HCT116 (cell line): ENCODE measurements at regions not wholly inside any gene's neighbourhood (a gene's known extent, or its start where the extent isn't known, plus 50 kb on each side); places are given as distances from the start of the nearest gene placed in this dataset.

Source experiments
- ATAC-seq: fragments of 200-7000 bp; cut with Tn5 transposase; 2 replicates; pipeline ENCODE4 v1.9.1; 2020; ENCODE audit warnings: mild to moderate bottlenecking, moderate library complexity
- BruUV-seq: library from RNA; stranded (reverse); fragments of 400-500 nt; replicated peaks from 2 replicates; lab custom pipeline; 2021; lab: Mats Ljungman, UMichigan
- CTCF ChIA-PET: fragments of 300-600 bp; sonication (Branson Sonifier 250); formaldehyde crosslinking; loops from one replicate; lab custom pipeline; 2021; ENCODE audit warnings: antibody characterized with exemption; lab: Charles Lee
- POLR2A ChIA-PET: fragments of 300-600, 350-600 bp; sonication (Branson Sonifier 250); formaldehyde crosslinking; loops from one replicate; lab custom pipeline; 2021; ENCODE audit warnings: antibody characterized with exemption; lab: Charles Lee
- RAD21 ChIA-PET, 2 experiments: fragments of 300-600 bp; sonication (Branson Sonifier 250); formaldehyde crosslinking; loops; one replicate each; lab custom pipeline; 2023; ENCODE audit warnings: low total read pairs in 2 of 2; ENCODE audit not compliant: uncharacterized antibody in 2 of 2, unreplicated experiment in 2 of 2, low non-redundant PET in 1 of 2; lab: Charles Lee
- DNase-seq: peaks from one replicate; pipeline ENCODE4 v3.0.0-alpha.2; 2010; ENCODE audit warnings: low read depth, low spot score
- H2AFZ ChIP-seq: fragments of 200-600 bp; shearing (Covaris generic), sonication (generic); 2 replicates; pipeline ENCODE4 v1.6.1; 2017; ENCODE audit warnings: low read depth, mixed run types, mixed read lengths, antibody characterized with exemption, low read length; ENCODE audit not compliant: poor library complexity, severe bottlenecking
- H3K27ac ChIP-seq: 2 replicates; pipeline ENCODE4 v1.5.1; 2012; ENCODE audit warnings: low read depth, low read length
- H3K27me3 ChIP-seq: fragments of 200-600 bp; sonication (generic); 2 replicates; pipeline ENCODE4 v1.6.1; 2016; ENCODE audit warnings: mixed run types, low read length, mixed read lengths; ENCODE audit not compliant: insufficient read depth
- H3K36me3 ChIP-seq, 2 experiments: fragments of 200-500 bp in 1 of 2; fragments of 200-600 bp in 1 of 2; sonication (Bioruptor generic) in 1 of 2; sonication (generic) in 1 of 2; 2 replicates each; pipeline versions ENCODE4 v1.5.1 to v1.6.1; 2014 to 2016; ENCODE audit warnings: low read length in 2 of 2, inconsistent platforms in 1 of 2, mixed read lengths in 1 of 2, mixed run types in 1 of 2; ENCODE audit not compliant: insufficient read depth in 2 of 2, control insufficient read depth in 1 of 2
- H3K4me1 ChIP-seq, 2 experiments: fragments of 200-600 bp in 1 of 2; sonication (generic) in 1 of 2; 2 replicates each; pipeline versions ENCODE4 v1.5.1 to v1.6.1; 2012 to 2017; ENCODE audit warnings: low read length in 2 of 2, inconsistent platforms in 1 of 2, mild to moderate bottlenecking in 1 of 2, mixed read lengths in 1 of 2, mixed run types in 1 of 2, moderate library complexity in 1 of 2; ENCODE audit not compliant: insufficient read depth in 2 of 2, control insufficient read depth in 1 of 2
- H3K4me2 ChIP-seq: fragments of 200-600 bp; sonication (generic); 2 replicates; pipeline ENCODE4 v1.6.1; 2017; ENCODE audit warnings: mixed run types, low read length, mixed read lengths
- H3K4me3 ChIP-seq, 2 experiments: fragments of 200-600 bp in 1 of 2; sonication (generic) in 1 of 2; replicated peaks in 1 of 2; 2 replicates each; pipeline ENCODE4 v1.5.1; 2011 to 2016; ENCODE audit warnings: low read length in 2 of 2, control low read depth in 1 of 2, low read depth in 1 of 2, mild to moderate bottlenecking in 1 of 2, mixed read lengths in 1 of 2, mixed run types in 1 of 2
- H3K79me2 ChIP-seq: fragments of 200-600 bp; sonication (generic); 2 replicates; pipeline ENCODE4 v1.6.1; 2017; ENCODE audit warnings: mild to moderate bottlenecking, mixed run types, low read length, moderate library complexity, mixed read lengths; ENCODE audit not compliant: insufficient read depth
- H3K9ac ChIP-seq: fragments of 200-600 bp; sonication (generic); 2 replicates; pipeline ENCODE4 v1.6.1; 2016; ENCODE audit warnings: low read length, mixed read lengths
- H3K9me2 ChIP-seq: fragments of 200-600 bp; sonication (generic), shearing (Covaris generic); 2 replicates; pipeline ENCODE4 v1.6.1; 2017; ENCODE audit warnings: mixed run types, mild to moderate bottlenecking, moderate library complexity; ENCODE audit not compliant: insufficient read depth
- H3K9me3 ChIP-seq, 2 experiments: fragments of 200-500 bp in 1 of 2; fragments of 200-600 bp in 1 of 2; sonication (Bioruptor generic) in 1 of 2; sonication (generic) in 1 of 2; 2 replicates each; pipeline ENCODE4 v1.6.1; 2014 to 2017; ENCODE audit warnings: low read length in 2 of 2, mixed read lengths in 2 of 2, inconsistent platforms in 1 of 2, low read depth in 1 of 2, mild to moderate bottlenecking in 1 of 2, mixed run types in 1 of 2, moderate library complexity in 1 of 2; ENCODE audit not compliant: control insufficient read depth in 1 of 2, insufficient read depth in 1 of 2
- H4K20me1 ChIP-seq: fragments of 200-600 bp; sonication (generic), shearing (Covaris generic); 2 replicates; pipeline ENCODE4 v1.6.1; 2017; ENCODE audit warnings: mixed run types, mild to moderate bottlenecking, moderate library complexity; ENCODE audit not compliant: insufficient read depth
- CBX3 ChIP-seq: IDR thresholded peaks from 2 replicates; pipeline ENCODE4 v1.6.1; 2012; ENCODE audit warnings: low read depth
- CEBPB ChIP-seq: IDR thresholded peaks from 2 replicates; pipeline ENCODE4 v1.6.1; 2012; ENCODE audit warnings: low read depth
- CTCF ChIP-seq, 3 experiments: fragments of 200-600 bp in 1 of 3; sonication (generic) in 1 of 3; IDR thresholded peaks in 2 of 3; conservative IDR thresholded peaks in 1 of 3; 2 replicates each; pipeline ENCODE4 v1.5.1; 2012 to 2017; ENCODE audit warnings: low read depth in 2 of 3, low read length in 2 of 3, antibody characterized with exemption in 1 of 3, borderline replicate concordance in 1 of 3, control low read depth in 1 of 3, mild to moderate bottlenecking in 1 of 3, mixed read lengths in 1 of 3, mixed run types in 1 of 3, moderate library complexity in 1 of 3; ENCODE audit not compliant: insufficient read depth in 1 of 3
- ELF1 ChIP-seq: IDR thresholded peaks from 2 replicates; pipeline ENCODE4 v1.6.1; 2012; ENCODE audit warnings: low read depth, borderline replicate concordance
- EZH2 ChIP-seq: fragments of 200-600 bp; sonication (generic); IDR thresholded peaks from 2 replicates; pipeline ENCODE4 v1.6.1; 2017; ENCODE audit warnings: antibody characterized with exemption, mixed run types
- EZH2phosphoT487 ChIP-seq: fragments of 200-600 bp; IDR thresholded peaks from 2 replicates; pipeline ENCODE4 v1.6.1; 2018; ENCODE audit warnings: antibody characterized with exemption, borderline replicate concordance
- FOSL1 ChIP-seq: IDR thresholded peaks from 2 replicates; pipeline ENCODE4 v1.6.1; 2012; ENCODE audit warnings: low read depth
- JUND ChIP-seq: IDR thresholded peaks from 2 replicates; pipeline ENCODE4 v1.6.1; 2012
- MAX ChIP-seq: IDR thresholded peaks from 2 replicates; pipeline ENCODE4 v1.6.1; 2012
- POLR2A ChIP-seq: IDR thresholded peaks from 2 replicates; pipeline ENCODE4 v1.7.0; 2011; ENCODE audit warnings: borderline replicate concordance; ENCODE audit not compliant: insufficient read depth, insufficient read length; ENCODE audit errors: extremely low read depth
- RAD21 ChIP-seq: IDR thresholded peaks from 2 replicates; pipeline ENCODE4 v1.6.1; 2012; ENCODE audit warnings: low read depth, mild to moderate bottlenecking
- REST ChIP-seq: IDR thresholded peaks from 2 replicates; pipeline ENCODE4 v1.6.1; 2012; ENCODE audit warnings: low read depth
- SIN3A ChIP-seq: IDR thresholded peaks from 2 replicates; pipeline ENCODE4 v1.6.1; 2012; ENCODE audit warnings: low read depth
- SP1 ChIP-seq: IDR thresholded peaks from 2 replicates; pipeline ENCODE4 v1.6.1; 2012; ENCODE audit warnings: low read depth
- SRF ChIP-seq: IDR thresholded peaks from 2 replicates; pipeline ENCODE4 v1.6.1; 2012; ENCODE audit warnings: low read depth
- TCF7L2 ChIP-seq: IDR thresholded peaks from 2 replicates; pipeline ENCODE4 v1.7.0; 2011; ENCODE audit warnings: borderline replicate concordance, inconsistent platforms; ENCODE audit not compliant: insufficient read depth, insufficient read length; ENCODE audit errors: extremely low read depth
- ZFX ChIP-seq: fragments of 450-650 bp; IDR thresholded peaks from 2 replicates; pipeline ENCODE4 v1.6.1; 2017
- ZNF274 ChIP-seq: fragments of 200-500 bp; sonication (Bioruptor generic); IDR thresholded peaks from 2 replicates; pipeline ENCODE4 v1.6.1; 2014; ENCODE audit warnings: mild to moderate bottlenecking, low read depth, low read length, inconsistent platforms
- intact Hi-C: fragments of 100-400 bp; cut with micrococcal nuclease; formaldehyde crosslinking; loops from 2 replicates; pipeline ENCODE4 v1.10.0; 2022
- TF ChIP-seq, protein P1 (sequence below): IDR thresholded peaks from 2 replicates; pipeline ENCODE4 v1.6.1; 2012

GRCh38 chr15:89397653-89398023, 63.0 kb upstream of the POLG start (continued):
- TF ChIP-seq SP1 (no peak), TCF7L2 (no peak), SRF (no peak)

- no TSS peak for BruUV-seq
- ChIA-PET CTCF (no interaction called here), POLR2A (no interaction called here), RAD21 (no interaction called here)
- Histone ChIP-seq H3K4me3 (no peak overlapping the region), H3K79me2 (no peaks in the 10 kb centered on the region), H3K36me3 (no peaks in the 10 kb centered on the region), H3K9ac (no peak overlapping the region), H3K4me2 (no peak overlapping the region), H3K9me3 (no peaks in the 10 kb centered on the region), H2AFZ (no peak overlapping the region), H3K4me1 (0 out of 4 replicates have a peak, but pooled peaks cover 0 to 4% of the 10 kb centered on the region in 2 experiments), H4K20me1 (no peaks in the 10 kb centered on the region), H3K9me2 (no peaks in the 10 kb centered on the region), H3K27ac (no peak overlapping the region), H3K27me3 (no peaks in the 10 kb centered on the region)
- DNase-seq (no peak), ATAC-seq (no peak)
- TF ChIP-seq SIN3A, result no peak
- no peak for TF ChIP-seq JUND
- TF ChIP-seq CEBPB, result no peak
- no peak for TF ChIP-seq TCF7L2
- TF ChIP-seq REST, result no peak
- TF ChIP-seq RAD21, result no peak
- TF ChIP-seq ZNF274, result no peak
- TF ChIP-seq CTCF (IDR thresholded peaks at IDR 0.05 in 2 of 3, conservative IDR thresholded peaks at IDR 0.05 in 1 of 3; ENCODE audit: borderline replicate concordance in 1 of 3, insufficient read depth in 1 of 3, low read depth in 2 of 3, low read length in 2 of 3), result no peak
- TF ChIP-seq FOSL1, result no peak
- TF ChIP-seq EZH2, result no peak
- no peak for TF ChIP-seq EZH2phosphoT487
- TF ChIP-seq ELF1, result no peak
- no peak for TF ChIP-seq CBX3
- TF ChIP-seq MAX, result no peak
- no peak for TF ChIP-seq POLR2A
- TF ChIP-seq SRF, result no peak
- TF ChIP-seq SP1, result no peak
- TF ChIP-seq, protein P1, sequence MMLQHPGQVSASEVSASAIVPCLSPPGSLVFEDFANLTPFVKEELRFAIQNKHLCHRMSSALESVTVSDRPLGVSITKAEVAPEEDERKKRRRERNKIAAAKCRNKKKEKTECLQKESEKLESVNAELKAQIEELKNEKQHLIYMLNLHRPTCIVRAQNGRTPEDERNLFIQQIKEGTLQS, result no peak
- no peak for TF ChIP-seq ZFX
- intact Hi-C loops, result no loop called here
These were observed 62.4 kb upstream of the POLG start for GRCh38 chr15:89396723-89397652.
